HuH-7 (cell line): ENCODE measurements at regions not wholly inside any gene's neighbourhood (a gene's known extent, or its start where the extent isn't known, plus 50 kb on each side); places are given as distances from the start of the nearest gene placed in this dataset.

Experiments
- DNase-seq: peaks from one replicate; pipeline ENCODE4 v3.0.0; 2011; ENCODE audit warnings: low spot score

DNA sequence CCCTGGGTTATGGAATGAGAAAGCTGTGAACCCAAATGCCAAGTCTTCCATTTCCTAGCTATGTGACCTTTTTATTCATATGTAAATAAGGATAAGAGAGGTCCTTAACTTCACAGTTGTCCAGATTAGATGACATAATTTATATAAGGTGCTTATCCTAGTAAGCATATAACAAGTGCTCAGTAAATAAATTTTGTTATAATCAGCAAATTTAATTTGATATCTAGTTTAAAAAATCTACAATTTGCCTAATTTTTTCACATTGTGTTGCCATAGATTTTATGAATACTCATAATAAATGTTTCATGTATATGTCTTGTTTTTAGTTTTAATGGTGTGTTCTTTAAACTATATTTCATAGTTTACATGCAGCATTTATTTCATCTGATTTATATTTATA is 130.4 kb upstream of the SPRY1 start:
- no peak for DNase-seq

- no peak for DNase-seq
Measured at GRCh38 chr4:123278755-123279154, 117.8 kb upstream of the SPRY1 start.

- DNase-seq: no peak
Measured at GRCh38 chr4:123283371-123283895, 113.2 kb upstream of the SPRY1 start.

GRCh38 chr4:123284168-123284567 is 112.4 kb upstream of the SPRY1 start:
- DNase-seq: no peak

- no peak for DNase-seq
Measured at GRCh38 chr4:123286903-123287466, 109.6 kb upstream of the SPRY1 start.

- DNase-seq: no peak
Measured at GRCh38 chr4:123288309-123289025, 108.1 kb upstream of the SPRY1 start.

DNA sequence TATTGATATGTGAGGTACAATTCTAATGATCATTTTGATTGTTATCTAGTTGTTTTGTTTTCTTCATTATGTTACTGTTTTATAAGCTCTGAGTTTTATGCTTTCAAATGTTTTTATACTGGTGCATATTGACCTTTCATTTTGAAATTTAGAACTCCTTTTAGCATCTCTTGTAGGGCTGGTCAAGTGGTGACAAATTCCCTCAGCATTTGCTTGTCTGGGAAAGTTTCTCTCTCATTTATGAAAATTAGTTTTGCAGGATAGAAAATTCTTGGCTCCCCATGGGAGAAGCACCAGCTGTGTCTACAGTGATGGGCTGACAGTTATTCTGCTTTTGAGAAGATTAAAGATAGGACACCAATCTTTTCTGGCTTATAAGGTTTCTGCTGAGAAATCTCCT is 105.3 kb upstream of the SPRY1 start:
- no peak for DNase-seq

GRCh38 chr4:123297836-123298235 is 98.8 kb upstream of the SPRY1 start:
- no peak for DNase-seq

GRCh38 chr4:123298261-123298660 is 98.3 kb upstream of the SPRY1 start:
- DNase-seq: no peak

- no peak for DNase-seq
Measured at GRCh38 chr4:123298801-123299200, 97.8 kb upstream of the SPRY1 start.

- no peak for DNase-seq
Measured at GRCh38 chr4:123299212-123299691, 97.3 kb upstream of the SPRY1 start.

DNA sequence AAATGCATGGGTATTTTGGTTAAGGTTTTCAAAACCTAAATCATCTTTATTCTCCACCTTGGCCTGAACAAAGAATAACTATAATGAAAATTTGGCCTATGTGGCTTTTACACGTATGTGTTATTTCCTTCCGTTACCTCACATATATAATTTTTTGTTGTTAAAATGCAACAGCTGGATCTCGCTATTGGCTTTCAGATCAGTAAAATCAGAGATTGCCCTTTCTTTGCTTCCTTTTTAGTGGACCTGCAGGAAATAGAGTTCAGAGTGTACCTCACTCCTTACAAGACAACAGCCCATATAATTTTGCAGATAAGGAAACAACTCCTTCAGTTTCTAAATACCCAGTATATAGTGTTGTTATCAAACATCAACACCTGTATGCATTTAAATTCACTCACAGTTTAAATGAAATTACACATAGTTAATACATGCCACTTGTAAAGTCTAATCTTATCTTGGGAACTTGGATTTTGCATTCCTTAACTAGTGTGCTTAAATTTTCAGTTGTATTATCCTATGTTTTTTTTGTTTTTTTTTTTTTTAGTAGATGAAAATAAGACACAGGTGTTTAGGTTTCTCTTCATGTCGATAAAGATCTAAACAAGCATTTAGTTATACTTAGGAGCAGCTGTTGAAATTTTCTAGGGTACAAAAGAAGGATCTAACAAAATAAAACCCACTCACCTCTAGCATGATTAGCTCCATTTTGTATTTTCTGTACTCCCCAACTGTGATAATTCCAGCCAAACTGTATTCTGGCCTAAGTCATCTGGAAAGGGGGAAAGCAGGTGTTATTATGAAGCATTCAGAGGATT is 96.2 kb upstream of the SPRY1 start:
- no peak for DNase-seq

DNA sequence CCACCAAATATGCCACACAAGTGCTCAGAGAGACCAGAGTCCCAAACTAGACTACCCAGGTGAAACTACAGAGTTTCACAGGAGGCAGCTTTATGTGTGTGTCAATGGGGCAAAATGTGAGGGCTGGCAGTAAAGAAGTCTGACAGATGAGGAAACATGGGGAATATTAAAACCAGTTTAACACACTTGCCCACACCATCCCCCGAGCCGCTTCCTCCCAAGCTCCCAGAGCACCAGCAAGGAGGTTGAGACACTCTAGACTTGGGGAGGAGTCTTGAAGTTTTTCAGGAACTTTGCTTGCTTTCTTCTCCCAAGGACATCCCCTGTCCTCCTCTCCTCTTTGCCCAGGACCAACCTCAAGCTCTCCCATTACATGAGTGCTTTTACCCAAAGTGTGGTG is 94.7 kb upstream of the SPRY1 start:
- no peak for DNase-seq

GRCh38 chr4:123304151-123304964 is 92.2 kb upstream of the SPRY1 start:
- no peak for DNase-seq

- DNase-seq: no peak
Measured at GRCh38 chr4:123305736-123306135, 90.9 kb upstream of the SPRY1 start.

GRCh38 chr4:123306769-123307168 is 89.8 kb upstream of the SPRY1 start:
- no peak for DNase-seq

GRCh38 chr4:123308667-123309066 is 87.9 kb upstream of the SPRY1 start:
- DNase-seq: no peak

DNA sequence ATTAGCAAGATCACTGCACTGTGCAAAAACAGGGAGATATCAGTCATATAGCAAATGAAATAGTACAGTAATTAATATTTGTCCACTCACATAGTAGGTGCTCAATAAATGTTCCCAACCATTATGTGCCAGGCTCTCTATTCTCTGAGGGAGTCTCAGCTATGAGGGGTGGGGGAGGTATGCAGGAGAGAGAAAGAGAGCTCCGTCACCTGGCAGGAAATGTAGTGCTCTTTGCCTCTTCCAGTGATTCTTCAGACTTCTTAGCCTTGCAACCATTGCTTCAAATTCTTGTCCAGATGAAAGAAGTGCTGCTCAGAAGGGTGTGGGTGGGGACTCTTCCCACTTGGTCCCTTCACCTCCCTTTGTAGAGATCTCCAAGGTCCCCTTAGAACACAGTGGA is 84.5 kb upstream of the SPRY1 start:
- DNase-seq: no peak

GRCh38 chr4:123312951-123313592 is 83.5 kb upstream of the SPRY1 start:
- no peak for DNase-seq

DNA sequence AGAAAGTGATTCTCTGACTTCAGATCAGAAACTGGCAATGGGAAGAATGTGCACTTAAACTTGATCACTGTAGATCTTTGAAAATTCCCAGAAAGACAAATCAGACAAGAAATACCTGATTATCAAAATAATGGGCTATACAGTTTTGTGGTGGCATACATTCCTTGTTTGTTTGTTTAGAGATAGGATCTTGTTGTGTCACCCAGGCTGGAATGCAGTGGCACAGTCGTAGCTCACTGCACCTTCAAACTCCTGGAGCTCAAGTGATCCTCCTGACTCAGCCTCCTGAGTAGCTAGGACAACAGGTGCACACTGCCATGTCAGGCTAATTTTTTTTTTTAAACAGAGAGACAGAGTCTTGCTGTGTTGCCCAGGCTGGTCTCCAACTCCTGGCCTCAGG is 81.0 kb upstream of the SPRY1 start:
- no peak for DNase-seq

DNA sequence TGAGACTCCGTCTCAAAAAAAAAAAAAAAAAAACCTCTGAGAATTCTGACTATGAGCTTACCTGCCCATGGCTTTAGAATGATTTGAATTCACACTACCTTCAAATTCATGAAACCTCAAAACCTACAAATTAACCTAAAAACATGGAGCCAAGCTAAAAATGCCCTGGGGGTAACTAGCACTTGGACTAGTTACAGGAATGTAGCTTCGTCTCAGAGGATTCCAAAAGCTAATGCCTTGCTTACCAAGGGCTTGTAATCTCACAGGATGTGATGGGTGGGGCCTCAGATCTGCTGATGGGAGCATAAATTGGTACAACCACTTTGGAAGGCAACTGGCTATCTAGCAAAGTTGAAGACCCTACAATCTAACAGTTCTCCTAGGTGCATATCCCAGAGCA is 79.4 kb upstream of the SPRY1 start:
- no peak for DNase-seq

GRCh38 chr4:123319639-123320038 is 77.0 kb upstream of the SPRY1 start:
- no peak for DNase-seq
